GM20431 (cell line): ENCODE measurements at regions not wholly inside any gene's neighbourhood (a gene's known extent, or its start where the extent isn't known, plus 50 kb on each side); places are given as distances from the start of the nearest gene placed in this dataset.

Experiments
- in situ Hi-C: fragments of 300-500 bp; cut with MseI, MboI; formaldehyde crosslinking; loops from one replicate; pipeline ENCODE4 v1.15.0; 2020; ENCODE audit warnings: low sequenced_read_pairs; ENCODE audit not compliant: unreplicated experiment

DNA sequence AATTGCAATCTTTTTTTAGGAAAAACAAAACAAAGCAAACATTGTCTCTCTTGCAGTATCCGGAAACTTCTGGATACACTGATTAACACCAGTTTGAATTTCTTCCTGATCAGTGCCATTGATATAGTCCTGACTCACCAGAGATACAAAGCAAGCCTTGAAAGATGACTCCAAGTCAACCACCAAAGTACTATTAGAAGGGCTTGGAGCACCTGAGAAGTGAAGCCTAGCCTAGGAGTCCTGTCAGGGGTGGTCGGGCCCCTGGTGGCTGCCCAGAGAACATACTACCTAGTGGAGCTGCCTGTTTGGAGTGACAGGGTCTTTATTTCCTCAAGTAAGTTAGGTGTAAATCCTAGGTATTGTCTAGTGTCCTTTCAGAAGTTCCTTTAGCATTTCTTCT is 593.2 kb downstream of the ZNF674 start:
- in situ Hi-C loops, result no loop called here

DNA sequence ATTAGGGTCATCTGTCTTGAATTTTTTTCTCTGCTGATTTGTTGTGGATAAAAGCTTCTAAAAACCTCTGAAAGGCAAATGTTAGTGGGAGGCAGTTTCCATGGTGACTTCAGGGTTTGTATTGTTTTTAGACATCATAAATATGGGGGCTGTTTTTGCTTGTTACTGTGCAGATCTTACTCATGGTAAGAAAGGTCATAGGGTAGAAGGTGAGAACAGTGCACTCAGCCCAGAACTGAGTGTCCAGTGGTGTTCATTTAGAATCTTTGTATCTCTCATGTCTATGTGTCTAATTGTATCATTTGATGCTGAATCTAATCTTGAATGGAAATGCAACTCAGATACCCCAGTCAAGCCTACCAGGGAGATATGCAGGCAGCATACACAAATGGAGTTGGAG is 609.8 kb downstream of the ZNF674 start:
- in situ Hi-C loops, result no loop called here

DNA sequence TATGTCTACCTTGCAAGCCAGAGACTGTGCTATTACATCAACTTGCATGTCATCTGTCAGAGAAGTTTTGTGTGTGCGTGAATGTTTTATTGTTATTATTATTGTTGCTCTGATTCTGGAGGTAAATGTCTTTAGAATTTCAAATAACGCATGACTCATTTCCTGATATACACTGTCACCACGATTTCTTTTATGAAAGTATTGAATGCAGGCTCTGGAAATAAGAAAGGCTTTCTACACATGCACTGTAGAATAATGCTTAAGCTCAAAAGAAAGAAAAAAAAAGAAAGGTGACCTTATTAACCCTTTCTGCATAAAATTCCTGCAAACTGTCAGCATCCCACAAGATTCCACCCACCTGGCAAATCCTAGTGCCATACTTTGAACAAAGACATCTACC is 632.9 kb downstream of the ZNF674 start:
- in situ Hi-C loops, result no loop called here

DNA sequence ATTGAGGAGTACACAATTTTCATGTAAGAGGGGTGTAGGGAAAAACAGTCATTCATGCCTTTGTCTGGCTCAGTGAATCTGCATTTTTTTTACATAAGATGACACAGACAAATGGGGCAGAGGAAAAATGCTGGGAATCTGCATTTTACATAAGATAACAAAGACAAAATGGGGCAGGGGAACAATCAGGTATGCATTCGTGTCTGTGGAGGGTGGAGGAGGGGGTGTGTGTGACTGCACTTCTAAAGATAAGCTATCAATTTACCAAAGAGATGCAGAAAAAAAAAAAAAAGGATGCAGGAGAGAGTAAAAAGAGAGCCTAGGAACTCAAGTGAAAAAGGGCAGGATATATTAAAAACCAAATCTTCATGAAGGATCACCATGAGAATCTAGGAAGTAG is 637.4 kb downstream of the ZNF674 start:
- in situ Hi-C loops, result no loop called here

DNA sequence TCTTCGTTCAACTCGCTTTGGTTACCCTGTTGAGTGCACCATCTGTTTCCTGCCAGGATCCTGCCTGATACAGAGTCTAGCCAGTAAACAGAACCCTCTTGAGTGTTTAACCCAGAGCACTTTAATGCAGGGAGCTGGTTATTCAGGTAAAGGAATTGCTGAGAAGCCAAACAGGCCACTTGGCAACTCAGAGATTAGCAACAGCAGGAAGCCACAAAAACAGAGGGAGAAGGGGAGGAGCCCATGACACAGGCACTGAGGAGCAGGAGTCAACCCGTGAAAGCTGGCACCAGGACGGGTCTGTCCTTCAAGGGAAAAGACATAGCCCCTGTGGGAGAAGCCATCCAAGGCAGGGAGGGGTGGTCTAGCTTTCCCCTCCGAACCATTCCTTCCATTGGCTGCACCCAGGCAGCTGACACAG is 641.4 kb downstream of the ZNF674 start:
- in situ Hi-C loops, result no loop called here

DNA sequence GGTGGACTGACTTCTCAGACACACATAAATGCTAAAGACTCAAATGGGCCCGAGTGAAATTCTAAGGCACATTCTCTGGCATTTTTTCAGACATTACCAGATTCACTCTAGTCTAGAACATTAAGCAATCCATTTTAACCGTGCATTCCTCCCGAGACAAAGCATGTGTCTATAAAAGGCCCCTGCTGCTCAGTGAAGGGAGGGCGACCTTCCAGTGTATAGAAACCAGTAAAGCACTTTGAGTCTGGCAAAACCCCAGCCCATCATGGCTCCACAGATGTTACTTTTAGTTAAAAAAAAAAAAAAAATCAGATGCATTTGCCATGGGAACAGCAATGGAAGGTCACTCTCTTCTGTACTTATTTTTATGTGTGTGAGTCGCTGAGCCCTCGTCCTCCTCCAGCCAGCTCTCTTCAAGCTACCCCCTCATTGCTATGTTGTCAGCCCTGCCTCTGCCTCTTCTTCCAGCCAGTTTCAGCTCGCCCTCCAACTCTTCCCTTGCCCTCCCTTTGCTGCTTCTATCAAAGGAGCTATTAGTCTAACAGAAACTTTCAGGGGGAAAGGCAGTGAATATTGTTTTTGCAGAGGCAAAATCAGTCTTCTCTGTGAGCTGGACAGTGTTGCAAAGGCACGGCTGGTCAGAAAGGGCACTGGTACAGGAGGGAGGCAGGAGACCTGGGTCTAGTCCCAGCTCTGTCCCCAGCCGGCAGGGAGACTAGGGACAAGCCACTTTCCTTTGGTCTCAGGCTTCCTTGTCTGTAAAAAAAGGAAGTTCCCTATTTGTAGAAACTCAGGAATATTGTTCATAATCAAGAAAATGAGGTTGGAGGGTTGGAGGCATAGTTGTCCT is 644.2 kb downstream of the ZNF674 start:
- in situ Hi-C loops, result no loop called here

DNA sequence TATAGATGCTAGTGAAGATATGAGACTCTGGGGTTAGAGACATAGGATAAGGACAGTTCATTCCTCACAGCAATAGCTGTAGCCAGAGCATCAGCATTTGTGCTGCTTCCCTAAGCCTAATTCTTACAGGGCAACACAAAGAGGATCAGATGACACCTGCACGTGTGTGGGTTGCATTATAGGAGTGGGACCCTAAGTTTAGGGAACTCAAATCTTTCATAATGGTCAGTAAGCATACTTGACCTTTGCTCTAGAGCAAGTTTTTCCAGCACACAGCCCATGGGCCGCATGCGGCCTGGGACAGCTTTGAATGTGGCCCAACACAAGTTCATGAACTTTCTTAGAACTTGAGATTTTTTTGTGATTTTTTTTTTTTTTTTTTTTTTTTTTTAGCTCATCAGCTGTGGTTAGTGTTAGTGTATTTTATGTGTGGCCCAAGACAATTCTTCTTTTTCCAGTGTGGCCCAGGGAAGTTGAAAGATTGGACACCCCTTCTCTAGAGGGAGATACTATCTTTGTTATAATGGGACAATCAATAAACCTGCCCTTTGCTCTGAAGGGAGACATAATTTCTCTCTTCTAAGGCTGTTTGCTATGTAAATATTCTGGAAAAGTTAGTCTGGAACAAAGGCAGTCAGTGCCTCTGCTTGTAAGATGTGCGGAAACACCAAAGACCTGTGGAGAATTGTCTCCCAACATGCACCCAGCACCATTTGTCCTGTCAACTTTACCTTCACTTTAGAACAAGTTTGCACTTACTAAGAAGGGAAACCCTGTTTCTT is 650.2 kb downstream of the ZNF674 start:
- in situ Hi-C loops, result no loop called here

DNA sequence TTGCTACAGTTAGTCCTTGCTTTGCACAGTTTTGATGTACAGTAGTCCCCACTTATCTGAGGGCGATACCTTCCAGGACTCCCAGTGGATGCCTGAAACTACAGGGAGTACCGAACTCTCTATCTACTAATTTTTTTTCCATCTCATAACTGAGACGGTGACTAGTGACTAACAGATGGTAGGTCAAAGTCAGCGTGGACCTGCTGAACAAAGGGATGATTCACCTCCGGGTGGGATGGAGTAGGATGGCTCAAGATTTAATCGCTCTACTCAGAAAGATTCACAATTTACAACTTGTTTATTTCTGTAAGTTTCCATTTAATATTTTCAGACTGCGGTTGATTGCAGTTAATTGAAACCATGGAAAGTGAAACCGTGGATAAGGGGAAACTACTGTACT is 655.8 kb downstream of the ZNF674 start:
- in situ Hi-C loops, result no loop called here

DNA sequence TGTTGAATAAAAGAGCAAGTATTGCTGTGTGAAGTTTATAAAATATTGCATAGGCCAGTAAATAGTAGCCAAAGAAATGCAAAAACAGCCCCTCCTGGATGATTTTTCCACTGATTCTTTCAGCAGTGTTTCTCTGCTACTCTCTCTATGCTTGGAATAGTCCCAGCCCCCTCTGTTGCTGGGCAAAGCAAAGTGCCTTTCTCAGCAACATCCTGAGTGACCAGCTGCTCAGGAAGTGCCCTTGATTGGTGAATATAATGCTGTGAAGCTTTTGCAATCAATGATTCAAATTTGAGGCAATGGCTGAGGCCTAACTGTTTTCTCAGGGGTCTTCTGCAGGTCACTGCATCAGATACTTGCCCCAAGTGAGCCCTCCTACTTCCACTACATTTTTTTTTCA is 656.7 kb downstream of the ZNF674 start:
- in situ Hi-C loops, result no loop called here

DNA sequence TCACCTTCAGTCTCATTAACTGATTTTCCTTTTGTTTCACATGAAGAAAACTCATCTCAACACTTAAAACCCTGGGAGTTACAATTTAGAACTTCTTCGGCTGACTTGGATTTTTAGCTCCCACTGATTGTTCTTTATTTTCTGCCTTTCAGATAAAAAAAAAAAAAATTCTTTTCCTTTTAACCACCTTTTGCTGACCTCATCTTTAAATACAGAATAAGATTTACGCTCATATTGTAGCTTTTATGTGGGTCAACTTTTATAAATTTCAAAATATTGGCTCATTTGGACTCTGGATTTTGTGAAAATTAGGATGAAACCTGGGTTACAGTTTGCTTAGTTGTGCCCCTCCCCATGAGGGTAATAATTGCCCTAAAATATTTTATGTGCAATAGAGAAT is 659.3 kb downstream of the ZNF674 start:
- in situ Hi-C loops, result no loop called here

DNA sequence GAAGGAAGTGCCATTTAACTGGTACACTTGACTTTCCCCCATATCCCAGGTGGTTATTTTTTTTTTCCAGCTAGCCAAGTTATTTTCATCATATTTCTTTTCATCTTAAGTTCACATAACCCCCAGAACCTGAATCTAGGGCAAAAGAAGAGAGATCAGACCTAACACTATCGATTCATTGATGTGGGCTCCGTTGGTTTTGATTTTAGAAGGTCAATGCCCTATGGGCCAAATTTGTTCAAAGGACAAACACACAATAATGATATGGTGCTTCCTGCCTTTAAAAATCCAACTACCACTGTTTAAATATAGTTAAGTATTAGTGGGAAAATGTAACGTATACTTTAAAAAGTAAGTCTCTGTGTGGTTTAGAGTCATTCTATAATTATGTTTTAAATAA is 665.7 kb downstream of the ZNF674 start:
- in situ Hi-C loops, result no loop called here

DNA sequence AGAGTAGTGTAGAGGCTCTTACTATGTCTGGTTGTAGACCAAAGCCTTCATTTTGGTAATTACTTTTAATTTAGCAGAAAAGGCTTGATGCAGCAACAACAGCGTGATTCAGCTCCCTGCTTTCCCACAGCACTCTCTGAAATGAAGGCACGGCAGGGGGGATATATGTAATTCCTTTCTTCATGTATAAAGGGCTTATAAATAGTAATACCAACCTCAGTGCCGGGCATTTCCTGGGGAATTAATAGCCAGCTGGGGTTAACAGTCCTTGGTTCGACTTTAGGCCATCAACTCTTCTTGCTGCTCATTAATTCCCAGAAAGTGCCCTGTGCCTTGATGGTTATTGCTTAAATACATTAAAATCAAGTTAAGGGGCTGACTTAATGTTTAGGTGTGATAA is 669.0 kb downstream of the ZNF674 start:
- in situ Hi-C loops, result no loop called here

DNA sequence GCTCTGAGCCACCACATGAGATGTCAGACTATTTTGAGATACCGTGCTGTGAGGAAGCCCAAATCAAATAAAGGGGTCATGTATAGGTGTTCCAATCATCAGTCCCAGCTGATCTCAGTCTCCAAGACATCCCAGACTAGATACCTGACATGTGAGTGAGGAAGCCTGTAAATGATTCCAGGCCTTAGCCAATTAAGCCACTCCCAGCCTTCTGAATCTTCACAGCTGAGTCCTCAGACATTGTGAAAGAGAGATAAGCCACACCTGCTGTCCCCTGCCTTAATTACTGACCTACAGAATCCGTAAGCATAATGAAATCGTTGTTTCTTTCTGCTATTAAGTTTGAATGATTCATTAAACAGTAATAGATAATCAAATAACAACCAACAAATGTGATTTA is 671.4 kb downstream of the ZNF674 start:
- in situ Hi-C loops, result no loop called here

DNA sequence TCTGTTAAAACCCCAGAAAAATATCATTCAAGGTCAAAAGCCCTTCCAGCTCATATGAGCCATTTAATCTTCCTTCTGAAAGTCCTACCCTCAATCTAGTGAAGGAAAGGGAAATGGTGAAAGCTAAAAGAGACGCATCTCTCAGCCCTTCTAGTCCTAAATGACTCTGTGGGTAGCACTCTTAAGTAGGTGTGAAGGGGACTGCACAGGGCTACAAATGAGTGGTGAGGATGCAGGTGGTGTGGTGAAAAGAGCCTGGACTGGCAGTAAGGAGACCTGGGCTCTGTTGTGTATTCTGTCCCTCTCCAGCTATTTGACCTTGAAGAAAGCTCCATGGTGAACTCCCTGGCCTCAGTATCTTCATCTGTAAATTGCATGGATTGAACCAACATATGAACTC is 671.8 kb upstream of the DIPK2B start:
- in situ Hi-C loops, result no loop called here

DNA sequence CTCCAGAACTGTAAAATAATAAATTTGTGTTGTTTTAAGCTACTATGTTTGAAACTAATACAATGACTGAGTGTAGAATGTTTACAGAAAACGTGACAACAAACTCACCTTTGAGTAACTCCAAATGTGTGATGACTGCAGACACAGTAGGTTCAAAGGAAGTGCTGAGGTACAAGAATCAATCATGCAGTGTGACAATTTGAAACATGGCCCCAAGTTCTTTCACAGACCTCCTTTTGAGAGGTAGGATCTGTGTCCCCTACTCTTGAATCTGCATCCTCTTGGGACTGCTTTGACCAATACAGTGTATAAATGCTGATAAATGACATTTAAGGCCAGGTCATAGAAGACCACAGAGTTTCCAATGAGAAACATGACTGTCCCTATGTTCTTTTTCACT is 667.7 kb upstream of the DIPK2B start:
- in situ Hi-C loops, result no loop called here

DNA sequence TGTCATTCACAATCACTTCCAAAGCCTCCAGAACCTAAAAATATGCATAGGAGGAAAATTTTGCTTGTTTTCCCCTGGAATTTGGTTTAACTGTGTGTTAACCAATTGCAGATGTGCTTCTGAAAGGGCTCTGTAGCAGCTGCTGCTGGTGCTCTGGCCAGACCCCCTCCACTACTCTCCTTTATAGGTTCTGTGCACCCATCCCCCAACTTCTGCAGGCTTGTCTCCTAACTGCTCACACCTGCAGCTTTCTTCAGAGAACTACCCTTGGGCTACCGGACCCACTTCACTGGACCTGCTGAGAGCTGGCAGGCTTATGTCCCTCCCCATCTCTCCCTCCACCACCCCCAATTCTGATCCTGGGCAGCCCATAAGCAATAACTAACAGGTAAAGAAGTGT is 662.1 kb upstream of the DIPK2B start:
- in situ Hi-C loops, result no loop called here

DNA sequence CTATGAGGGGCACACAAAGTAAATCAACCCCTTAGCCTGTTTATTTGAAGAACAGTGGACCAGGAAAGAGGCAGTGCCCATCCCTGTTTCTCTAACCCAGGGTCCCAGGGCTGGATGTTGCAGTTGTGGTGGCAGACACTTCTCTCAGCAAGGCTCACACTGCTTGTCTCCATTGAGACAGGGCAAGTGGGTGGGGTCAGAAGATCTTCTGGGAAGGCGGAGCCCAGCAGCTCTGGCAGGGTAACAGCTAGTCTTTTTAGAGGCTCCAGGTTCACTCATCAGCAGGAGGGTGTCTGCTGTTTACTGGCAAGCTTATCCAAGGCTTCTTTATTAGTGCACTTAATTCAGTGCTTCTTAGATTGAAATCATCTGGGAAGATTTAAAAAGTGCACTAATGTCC is 659.8 kb upstream of the DIPK2B start:
- in situ Hi-C loops, result no loop called here

DNA sequence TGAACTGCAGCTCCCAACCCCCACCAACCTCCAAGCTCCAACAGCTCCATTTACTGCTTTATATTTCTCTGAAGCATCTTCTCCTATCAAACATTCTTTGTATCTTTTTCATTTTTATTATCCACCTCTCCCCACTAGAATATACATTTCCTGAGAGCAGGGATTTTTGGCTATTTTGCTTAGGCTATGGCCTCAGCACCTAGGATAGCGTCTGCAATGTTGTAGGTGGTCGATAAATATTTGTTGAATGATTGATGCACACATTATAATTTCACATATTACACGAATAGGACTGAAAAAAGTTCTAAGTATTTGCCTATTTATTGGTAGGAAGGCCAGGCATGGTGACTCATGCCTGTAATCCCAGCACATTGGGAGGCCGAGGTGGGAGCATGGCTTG is 658.7 kb upstream of the DIPK2B start:
- in situ Hi-C loops, result no loop called here

DNA sequence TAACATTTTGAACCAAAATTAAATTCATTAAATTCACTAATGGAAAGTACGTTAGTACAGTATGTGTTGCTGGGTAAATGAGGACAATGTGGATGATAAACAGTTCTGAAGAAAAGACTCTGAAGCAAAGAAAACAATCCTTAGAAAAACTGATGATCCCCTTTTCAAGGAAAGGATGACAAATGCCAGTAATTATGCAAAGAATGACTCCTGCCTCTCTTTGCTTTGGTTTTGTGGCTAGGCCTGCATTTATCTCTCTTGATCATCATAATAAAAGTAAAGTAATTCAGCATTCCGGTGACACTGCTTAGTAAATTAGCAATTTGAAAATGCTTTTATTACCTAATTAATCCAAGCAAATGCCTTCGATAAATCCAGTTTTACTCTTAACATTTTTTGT is 652.2 kb upstream of the DIPK2B start:
- in situ Hi-C loops, result no loop called here

DNA sequence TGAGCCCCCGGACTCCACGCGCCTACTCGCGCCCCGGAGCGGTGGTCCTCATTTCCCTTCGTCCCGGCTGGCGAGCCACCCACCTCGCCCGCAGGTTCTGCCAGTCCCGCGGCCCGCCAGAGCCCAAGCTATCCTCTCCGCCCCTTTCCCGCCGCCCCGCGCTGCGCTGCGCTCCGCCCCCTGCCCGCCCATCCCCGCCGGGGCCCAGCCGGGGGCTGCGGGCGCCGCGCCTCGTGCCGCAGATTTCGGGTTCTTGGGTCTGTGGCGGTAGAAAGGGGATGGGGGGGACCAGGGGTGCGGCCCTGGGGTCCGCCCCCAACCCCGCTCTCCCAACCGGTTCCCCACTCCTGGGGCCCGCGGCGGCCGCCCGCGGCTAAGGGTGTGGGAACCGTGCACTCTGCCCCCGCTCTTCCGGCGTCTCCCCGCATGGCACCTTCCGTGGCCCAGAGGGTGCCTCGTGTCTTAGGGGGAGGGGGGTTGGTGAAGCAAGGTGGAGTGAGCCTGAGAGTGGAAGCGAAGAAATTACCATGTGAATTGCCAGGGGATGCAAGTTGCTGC is 650.8 kb upstream of the DIPK2B start:
- in situ Hi-C loops, result no loop called here

DNA sequence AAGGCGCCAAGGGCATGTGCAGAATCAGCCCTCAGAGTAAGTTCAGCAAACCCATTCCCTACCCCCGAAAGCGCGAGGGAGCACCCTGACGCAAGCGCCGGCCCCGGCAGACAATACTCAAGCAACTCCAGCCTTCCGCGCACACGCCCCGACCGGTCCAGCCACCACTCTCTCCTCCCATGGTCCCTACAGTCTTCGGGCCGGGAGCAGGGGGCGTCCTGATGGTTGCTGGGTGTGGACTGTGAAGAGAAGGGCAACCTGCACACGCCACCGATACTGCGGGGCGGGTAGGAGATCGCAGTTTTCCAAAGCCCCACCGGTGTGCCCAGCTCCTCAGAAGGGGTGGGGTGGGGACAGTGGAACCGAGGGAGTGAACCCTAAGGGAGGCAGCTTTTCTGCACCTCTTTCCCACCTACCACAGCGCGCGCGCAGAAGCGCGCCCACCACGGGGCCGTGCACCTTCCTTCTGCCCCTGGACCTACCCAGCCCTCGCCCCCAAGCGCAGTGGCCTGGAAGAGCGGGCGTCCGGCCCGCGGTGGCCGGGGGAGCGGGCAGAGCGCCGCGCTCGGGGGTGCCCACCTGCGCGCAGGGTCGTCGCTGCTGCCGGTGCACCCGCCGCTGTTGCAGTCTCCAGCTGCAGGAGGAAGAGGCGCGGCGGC is 650.2 kb upstream of the DIPK2B start:
- in situ Hi-C loops, result no loop called here
